T47D (cell line): ENCODE measurements at regions not wholly inside any gene's neighbourhood (a gene's known extent, or its start where the extent isn't known, plus 50 kb on each side); places are given as distances from the start of the nearest gene placed in this dataset.

ENCODE experiments used
- DNase-seq, 2 experiments: peaks; one replicate each; pipeline versions ENCODE4 v3.0.0 to v3.0.0-alpha.2; 2011 to 2012; ENCODE audit warnings: low read depth in 1 of 2, low spot score in 1 of 2
- JUND ChIP-seq: IDR thresholded peaks from 2 replicates; pipeline ENCODE4 v1.6.1; 2012; ENCODE audit warnings: low read depth
- in situ Hi-C: cut with HindIII; loops from 2 replicates; pipeline ENCODE4 v1.10.0; 2016; ENCODE audit warnings: low sequenced_read_pairs, low pct_unique_long_range_greater_than_20kb

DNA sequence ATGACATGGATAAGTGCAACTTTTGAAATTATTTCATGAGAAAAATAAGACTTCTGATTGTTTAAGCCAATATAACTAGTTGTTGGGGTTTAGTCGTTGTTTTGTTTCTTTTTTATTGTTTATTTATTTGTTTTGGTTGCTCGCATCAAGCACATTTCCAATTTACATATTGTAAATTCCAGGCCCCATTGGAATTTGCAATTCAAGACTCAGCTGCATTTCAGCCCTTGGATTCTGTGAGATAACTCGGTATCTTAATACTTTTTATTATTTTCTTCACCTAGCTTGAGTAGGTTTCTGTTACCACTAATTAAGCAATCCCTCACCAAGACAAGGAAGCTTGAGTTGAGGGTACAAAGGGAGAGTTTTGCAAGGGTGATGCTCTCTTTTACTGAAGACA is 318.3 kb upstream of the GATB start:
- no peak for TF ChIP-seq JUND
- in situ Hi-C loops: no loop called here
- DNase-seq: no peak

DNA sequence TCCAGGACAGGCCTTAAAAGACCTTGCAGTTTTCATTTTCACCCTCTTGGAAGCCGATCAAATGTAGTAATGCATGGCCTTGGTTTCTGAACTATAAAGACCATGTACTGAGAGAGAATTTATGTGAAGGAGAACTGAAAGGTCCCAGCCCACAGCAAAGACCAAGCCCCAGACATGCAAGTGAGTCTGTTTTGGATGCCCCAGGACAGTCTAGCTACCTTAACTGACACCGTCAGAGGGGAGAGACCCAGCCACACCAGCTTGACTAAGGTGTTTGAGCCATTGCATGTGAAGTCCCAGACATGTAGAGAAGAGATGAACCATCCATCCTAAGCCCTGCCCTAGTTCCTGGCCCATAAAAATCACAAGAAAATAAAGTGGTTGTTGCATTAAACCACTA is 316.8 kb upstream of the GATB start:
- no peak for TF ChIP-seq JUND
- DNase-seq: no peak
- in situ Hi-C loops: no loop called here

DNA sequence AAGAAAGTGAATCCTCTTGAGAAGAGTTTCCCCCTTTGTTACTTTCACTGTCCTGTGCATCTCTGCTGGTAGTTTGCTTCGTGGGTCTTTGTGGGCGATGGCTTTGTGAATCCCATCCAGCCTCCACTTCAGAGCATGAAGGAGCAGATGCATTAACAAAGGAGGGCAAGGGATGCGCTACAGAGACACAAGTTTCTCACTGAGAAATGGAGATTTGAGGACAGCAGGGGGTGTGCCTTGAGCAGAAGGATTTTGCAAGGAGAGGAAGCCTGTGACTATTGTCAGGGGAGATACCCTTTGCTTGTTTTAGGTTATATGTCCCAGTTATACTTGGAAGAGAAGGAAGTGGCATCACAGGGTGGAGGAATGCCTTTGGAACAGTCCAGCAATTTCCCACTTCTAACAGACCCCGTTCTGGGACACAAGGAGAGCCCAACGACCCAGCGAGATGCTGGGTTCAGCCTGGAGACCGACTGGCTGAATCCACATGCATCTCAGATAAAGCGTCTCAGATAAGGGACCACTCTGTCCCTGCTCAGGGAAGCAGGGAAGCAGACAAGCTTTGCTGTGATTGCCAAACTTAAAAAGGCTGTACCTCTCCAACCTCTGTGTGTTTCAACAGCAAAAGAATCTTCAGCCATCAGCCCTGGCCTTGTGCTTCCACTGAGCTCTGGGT is 314.6 kb upstream of the GATB start:
- DNase-seq: no peak
- in situ Hi-C loops: no loop called here
- TF ChIP-seq JUND: no peak

DNA sequence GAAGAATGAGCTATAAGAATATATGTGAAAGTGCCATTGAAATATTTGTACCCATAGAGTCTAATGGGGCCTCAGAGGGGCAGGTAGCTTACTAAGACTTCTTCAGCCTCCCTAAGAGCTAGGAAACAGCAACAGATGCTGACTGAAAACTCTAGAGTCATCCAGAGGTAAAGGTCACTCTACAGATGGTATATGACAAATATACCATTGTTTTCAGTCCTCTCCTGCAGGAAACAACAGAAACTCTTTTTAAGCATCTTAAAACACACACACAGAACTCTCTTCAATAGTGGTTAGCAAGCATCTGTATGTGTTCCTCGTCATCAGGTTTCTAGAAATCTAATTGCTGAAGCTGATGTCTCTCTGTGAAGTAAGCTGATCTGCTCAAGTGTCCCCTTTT is 313.8 kb upstream of the GATB start:
- in situ Hi-C loops: no loop called here
- TF ChIP-seq JUND: no peak
- DNase-seq: no peak

DNA sequence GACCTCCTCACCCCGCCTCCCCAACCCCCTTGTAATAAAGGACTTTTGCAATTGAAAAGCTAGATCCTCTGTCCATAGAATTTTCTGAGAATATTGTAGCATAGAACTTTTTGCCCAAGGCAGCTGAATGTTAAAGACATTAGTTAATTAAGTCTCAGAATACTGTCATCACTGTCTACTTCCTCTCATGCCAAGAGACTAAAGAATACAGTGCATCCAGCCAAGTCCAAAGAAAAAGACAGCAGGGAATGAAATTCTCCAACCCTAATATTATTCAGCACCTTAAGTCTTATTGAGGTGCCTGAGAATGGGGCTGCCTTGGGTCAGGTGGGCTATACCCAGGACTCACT is 313.3 kb upstream of the GATB start:
- in situ Hi-C loops: no loop called here
- TF ChIP-seq JUND: no peak

DNA sequence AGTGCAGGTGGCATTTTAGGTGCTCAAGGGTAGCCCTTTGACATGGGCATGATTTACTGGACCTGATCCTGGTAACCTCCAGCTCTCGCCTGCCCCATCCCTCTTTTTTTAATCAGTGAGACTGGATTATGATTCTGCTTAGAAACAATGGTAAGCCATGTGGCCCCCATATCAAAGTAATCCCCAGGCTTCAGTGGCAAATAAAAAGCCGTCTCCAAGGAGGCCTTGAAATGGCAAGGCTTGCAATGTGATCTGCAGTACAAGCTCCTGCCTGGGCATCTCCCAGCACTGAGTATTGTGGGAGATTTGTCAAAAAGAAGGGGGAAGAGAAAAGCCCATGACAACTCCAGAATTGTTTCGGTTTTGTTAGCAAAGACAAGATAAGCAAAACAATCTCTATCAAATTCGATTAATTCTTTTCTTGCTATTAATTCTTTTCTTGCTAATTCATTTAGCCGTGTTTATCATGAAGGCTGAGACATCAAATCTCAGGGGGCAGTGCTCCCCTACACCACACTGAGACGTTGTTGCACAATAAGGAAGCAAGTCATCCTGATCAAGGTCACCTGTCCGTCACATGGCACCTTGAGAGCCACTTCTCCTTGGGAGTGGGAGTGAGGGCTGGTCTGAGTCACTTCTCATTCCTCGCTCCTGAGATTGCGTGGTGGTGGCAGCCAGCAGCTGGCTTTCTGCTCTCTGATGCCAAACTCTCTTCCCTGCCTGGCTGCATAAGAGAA is 312.7 kb upstream of the GATB start:
- TF ChIP-seq JUND: no peak
- no peak for DNase-seq
- in situ Hi-C loops: no loop called here

More for the DNA sequence above, 313.3 kb upstream of the GATB start:
- DNase-seq: no peak

DNA sequence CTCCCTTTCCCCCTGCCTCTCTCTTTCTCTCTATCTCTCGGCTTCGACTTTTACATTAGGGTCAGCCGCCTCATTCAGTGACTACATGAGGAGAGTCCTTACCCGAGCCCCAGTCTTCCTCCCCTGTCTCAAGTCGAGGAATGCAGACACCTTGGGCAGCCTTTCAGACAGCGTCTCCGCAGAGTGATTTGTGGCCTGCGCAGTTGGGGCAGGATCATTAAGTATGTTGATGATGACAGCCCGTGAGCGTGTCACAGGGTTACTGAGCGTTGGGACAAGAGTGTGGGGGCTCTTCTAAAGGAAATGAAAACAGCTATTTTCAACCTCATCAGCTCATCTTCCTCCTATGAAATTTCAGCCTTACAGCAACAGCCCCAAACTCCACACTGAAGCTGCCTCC is 312.1 kb upstream of the GATB start:
- no peak for TF ChIP-seq JUND
- DNase-seq: no peak
- in situ Hi-C loops: no loop called here

DNA sequence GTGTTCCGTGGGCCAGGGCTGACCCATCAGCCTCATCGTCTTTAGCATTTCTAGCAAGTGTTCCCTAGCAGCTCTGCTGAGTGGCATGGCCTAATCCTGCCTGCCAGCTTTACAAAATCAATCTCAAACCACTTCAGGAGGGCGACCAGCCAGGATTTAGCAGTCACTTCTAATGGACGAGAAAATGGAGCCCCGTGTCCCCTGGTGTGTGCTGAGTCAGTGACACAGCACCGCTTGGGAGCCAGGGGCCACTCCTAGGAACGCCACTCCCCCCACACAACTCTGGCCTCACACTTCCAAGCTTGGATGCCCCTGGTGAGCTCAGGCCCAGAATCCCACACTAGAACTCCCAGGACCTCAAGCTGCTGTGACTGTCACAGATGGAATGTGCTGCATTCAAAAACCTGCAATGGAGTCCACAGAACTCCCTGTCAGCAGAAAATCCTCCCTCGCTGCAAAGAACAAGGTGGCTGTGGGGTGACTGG is 311.2 kb upstream of the GATB start:
- in situ Hi-C loops: no loop called here
- DNase-seq: no peak
- TF ChIP-seq JUND: no peak

DNA sequence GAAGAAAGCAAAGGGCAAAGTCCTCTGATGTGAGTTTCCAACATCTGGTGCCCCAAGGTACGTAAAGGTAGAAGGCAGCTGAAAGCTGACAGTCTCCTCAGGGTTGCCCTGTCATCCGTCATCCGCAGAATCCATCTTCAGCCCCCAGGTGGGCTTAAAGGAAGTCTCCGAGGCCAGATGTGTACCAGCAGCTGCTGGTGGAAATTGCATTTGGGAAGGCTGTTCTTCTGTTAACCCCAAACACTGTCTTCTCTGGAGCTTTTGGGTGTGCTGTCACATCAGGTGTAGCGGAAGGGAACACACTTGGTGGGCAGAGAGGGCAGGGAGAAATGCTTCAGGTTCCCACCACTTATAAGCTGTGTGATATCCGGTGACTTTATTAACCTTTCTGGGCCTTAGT is 310.0 kb upstream of the GATB start:
- in situ Hi-C loops: no loop called here
- no peak for TF ChIP-seq JUND
- no peak for DNase-seq

DNA sequence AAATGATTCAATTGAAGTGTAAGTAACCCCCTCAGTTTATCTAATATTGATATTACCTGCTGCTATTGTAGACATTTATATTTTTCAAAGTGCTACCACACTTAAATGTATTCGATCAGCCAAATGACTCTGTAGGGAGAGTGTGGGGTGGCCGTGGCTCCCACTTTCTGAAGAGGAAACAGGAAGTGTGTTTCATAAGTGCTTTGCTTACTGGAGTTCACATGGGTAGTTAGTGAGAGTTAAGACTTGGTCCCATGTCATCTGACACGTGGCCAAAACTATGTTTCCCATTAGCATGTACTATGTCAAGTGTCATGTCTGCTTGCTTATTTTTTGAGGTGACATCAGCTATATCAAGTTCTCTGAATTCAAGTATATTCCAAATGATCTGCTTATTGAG is 308.1 kb upstream of the GATB start:
- TF ChIP-seq JUND: no peak
- DNase-seq: no peak
- in situ Hi-C loops: no loop called here

DNA sequence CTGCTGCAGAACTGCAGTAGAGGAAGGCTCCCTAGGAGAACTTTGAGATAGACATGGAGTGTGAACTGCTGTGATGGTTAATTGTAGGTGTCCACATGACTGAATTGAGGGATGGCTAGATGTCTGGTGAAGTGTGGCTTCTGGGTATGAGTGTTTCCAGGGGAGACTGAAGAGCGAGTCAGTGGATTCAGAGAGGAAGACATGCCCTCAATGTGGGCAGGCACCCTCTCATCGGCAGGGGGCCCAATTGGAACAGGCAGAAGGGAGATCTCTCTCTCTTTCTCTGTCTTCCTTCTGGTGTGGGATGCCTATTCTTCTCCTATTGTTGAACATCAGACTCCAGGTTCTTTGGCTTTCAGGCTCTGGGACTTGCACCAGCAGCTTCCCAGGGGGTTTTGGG is 304.7 kb upstream of the GATB start:
- no peak for DNase-seq
- TF ChIP-seq JUND: no peak
- in situ Hi-C loops: no loop called here

DNA sequence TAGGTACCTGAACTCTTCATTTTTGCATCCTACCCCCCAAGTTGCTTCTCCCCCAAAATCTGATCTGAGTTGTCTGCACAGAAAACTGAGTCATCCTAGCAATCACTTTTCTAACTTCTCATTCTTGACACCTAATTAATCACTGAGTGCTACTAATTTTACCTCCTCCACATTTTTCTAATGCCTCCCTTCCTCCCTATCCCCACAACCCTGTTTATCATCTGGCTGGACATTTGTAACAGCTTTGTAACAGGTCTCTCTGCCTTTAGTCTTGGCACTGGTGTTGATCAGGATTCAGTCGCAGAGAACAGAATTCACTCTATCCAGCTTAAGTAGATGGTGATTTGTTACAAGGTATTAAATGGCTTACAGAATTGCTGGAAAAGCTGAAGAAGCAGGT is 303.9 kb upstream of the GATB start:
- in situ Hi-C loops: no loop called here
- no peak for TF ChIP-seq JUND

DNA sequence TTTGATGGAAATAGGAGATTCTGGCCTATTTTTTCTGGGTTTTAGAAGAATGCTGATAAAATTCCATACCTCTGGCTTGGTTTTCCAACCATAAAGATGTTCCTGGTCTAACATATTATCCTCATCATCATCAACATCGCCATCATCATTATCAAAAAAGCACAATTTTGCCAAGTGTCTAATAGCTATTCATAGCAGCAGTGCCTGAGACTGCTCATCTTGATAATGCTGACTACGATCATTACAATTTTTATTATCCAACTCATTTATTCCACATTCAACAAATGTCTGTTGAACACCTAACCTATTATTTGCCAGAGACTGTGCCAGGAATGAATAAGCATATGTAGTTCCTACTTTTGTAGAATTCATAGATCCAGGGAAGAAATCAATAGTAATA is 303.5 kb upstream of the GATB start:
- in situ Hi-C loops: no loop called here
- TF ChIP-seq JUND: no peak
- no peak for DNase-seq

More for the DNA sequence above, 303.9 kb upstream of the GATB start:
- DNase-seq: no peak
